IPS-NIHi7 (cell line): ENCODE measurements at regions not wholly inside any gene's neighbourhood (a gene's known extent, or its start where the extent isn't known, plus 50 kb on each side); places are given as distances from the start of the nearest gene placed in this dataset.
A peak's percentile ranks its signal among the peaks of the same experiment; 100 is the strongest.

Experiments used
- DNase-seq: peaks from one replicate; pipeline ENCODE4 v3.0.0; 2012; ENCODE audit warnings: mixed read lengths; ENCODE audit errors: extremely low spot score

DNA sequence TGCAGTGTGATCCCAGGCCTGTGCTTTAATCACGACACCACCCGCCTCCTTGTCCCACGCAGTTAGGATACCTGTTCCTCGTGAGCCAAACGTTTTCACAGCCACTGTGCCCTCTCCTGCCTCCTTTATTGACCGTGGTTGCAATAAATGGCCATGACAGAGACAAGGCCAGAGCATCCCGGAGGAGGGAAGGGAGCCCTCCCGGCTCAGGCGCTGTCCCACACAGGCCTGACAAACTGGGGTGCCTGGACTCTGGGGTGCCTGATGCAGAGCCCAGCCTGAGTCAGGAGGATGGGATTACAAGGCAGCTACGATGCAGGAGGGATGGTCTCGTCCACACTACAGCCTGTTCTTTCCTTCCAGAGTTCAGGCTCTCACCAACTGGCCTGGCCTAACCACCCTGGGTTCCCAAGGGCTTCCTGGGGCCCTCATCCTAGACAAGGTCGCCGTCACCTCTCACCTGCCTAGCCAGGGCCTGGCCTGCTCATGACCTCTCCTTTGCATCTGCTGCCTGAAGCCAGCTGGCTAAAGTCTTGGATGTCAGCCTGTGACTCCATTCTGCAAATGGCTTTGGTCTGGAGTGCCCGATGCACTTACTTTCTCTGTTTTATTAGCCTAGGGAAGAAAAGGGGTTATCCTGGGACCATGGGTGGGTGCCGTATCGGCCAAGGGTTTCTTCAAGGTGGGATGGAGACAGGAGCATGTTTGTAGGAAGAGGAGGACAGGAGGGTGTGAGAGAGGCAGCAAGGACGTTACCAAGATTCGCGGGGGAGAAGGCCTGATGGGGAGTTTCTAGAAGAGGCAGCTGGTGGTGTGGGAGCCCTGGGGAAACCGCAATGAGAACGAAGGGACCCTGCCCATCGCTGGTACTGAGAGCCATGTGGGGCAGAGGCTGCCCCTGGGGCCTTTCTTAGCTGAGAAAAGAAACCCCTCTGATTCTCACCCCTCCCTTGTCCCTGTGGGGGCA lies 234.3 kb upstream of the TNRC6C start:
- no peak for DNase-seq

DNA sequence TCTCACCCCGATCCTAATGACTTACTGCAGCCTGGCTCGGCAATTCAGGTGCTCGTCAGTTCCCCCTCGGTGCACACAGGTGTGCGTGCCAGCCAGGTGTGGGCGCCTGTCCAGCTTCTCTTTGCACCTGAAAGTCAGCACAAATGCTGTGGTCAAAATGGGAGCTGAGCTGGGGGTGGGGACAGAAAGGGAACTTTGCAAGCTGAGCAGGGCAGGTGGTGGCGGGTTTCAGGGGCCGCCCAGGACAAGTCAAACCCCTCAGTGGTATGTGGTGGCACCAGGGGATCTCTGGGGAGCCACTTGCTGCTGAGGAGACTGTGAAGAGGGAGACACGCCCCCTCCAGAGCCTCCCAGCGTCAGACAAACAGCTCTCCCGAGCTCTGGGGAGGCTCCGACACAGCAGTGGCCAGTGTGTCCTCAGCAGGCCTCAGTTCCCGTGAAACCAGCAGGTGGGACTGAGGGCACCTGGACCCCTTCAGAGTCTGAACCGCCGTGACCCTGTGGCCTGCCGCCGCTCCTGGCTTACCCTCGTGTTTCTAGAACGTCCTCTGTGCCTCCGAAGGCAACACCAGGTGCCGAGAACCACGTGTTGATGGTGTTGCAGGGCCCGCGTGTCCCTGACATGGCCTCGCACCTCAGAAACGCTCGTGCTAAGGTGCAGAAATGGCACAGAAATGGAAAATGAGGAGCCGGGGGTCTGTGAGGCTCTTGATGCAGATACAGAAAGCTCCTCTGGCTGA lies 233.5 kb upstream of the TNRC6C start:
- no peak for DNase-seq

DNA sequence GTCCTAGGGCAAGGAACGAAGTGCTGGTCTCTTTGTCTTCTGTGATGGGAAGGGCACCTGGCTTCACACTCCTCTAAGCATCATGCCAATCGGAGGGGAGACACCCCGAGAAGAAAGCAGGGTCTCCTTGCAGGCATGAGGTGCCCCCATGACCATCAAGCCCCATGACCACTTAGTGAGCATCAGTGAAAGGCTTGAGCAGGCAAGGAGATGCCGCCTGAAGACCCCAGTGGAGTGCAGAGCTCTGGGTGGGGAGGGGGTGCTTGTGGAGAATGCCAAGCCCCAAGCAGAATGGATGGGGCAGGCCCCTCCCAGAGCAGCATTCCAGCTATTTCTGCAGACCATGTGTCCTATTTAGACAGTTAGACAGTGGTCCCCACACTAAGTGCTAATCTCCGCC lies 232.7 kb upstream of the TNRC6C start:
- DNase-seq = no peak

DNA sequence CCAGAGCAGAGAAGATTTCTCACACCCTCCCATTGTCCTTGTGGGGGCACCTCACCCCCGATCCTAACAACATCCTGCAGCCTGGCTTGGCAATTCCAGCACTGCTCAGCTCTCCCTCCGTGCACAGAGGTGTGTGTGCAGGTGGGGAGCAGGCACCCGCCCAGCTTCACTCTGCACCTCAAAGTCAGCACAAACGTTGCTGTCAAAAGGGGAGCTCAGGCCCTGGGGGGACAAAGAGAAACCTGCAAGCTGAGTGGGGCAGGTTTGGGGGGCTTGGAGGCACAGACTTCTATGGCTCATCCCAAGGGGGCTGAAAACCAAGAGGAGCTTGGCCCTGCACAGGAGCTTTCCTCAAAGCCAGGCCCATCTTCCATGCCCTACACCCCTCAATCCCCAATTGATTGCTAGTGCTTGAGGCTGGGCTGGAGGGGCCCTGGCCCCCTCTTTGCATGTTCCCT lies 231.9 kb upstream of the TNRC6C start:
- no peak for DNase-seq

DNA sequence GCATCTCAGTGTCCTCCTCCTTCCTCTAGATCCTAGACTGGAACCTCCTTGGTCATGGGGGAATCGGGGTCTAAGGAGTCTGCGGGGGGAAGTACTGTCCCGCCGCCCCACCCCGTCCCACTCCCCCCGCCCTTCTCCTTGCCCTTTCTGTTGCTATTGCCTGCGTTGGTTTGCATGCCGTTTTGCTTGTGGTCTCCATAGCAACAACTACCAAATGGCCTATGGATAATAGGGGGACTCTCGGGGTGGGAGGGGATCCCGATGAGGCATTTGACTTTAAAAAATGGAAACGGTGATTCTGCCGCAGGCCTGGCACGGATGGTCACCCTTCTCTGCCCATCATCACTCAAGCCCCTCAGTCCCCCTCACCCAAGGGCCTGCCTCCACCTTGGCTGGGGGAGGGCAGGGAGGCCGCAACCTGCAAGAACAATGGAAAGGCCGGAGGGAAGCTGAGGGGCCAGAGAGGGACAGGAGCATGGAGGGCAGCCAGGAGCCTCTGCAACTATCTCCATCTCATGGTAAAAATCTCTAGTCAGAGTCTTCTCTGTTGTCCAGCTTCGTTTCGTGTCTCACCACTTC lies 231.4 kb upstream of the TNRC6C start:
- no peak for DNase-seq

DNA sequence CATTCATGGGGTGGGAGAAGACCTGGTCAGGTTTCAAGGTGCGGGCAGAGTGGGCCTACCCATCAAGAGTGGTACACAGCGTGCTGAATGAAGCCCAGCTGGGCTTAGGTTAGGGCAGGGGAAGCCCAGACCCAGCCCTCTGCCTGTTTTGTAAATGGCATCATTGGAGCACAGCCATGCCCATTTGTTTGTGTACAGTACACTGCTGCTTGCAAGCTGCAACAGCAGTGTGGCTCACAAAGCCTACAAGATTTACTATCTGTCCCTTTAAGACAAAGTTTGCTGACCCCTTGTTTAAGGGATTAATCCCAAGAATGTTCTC lies 230.1 kb upstream of the TNRC6C start:
- no peak for DNase-seq

DNA sequence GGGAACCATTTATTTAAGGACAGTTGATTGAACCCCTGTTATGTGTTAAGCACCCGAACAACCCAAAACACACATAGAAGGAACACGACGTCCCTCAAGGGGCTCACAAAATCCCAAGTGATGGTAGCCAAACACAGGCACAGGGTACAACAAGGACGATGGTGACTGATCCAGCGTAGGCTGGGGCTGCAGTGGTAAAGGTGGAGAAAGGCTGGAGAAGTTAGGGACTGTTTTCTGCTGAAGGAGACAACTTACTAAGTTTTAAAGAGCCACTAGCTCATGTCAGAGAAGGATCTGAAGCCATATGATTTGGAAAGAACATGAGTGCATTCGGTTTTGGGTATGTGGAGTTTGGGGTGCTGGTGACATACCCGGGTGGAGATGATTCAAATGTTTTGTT lies 229.6 kb upstream of the TNRC6C start:
- DNase-seq = no peak

DNA sequence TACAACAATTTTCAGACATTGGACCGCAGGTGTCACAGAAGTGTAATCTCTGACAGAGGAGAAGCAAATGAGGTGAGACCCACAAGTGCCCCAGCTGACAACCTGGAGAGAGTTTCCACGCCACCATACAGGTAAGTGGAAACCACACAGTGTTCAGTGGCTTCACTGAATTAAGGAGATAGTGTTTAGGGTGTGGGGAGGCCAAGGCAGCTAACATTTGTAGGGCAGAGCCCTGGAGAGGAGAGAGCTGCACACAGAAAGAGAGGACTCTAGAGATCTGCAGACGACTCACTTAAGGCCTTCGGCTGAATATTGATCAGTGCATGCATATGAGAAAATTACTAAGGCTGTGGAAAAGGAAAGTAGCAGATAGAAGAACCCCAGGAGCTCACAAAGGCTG lies 228.9 kb upstream of the TNRC6C start:
- no peak for DNase-seq

DNA sequence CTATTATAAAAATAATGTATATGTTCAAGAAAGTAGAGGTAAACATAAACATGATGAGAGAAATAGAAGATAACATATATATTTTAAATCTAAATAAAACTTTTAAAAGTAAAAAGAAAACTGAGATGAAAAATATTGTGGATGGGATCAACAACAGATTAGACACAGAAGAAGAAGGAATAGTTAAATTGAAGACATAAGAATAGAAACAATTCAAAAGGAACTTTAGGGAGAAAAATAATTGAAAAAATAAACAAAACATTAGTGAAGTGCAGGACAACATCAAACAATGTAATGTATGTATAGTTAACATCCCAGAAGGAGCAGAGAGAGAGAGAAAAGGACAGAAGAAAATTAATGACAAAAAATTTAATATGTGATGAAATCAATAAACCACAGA lies 228.1 kb upstream of the TNRC6C start:
- DNase-seq = no peak

DNA sequence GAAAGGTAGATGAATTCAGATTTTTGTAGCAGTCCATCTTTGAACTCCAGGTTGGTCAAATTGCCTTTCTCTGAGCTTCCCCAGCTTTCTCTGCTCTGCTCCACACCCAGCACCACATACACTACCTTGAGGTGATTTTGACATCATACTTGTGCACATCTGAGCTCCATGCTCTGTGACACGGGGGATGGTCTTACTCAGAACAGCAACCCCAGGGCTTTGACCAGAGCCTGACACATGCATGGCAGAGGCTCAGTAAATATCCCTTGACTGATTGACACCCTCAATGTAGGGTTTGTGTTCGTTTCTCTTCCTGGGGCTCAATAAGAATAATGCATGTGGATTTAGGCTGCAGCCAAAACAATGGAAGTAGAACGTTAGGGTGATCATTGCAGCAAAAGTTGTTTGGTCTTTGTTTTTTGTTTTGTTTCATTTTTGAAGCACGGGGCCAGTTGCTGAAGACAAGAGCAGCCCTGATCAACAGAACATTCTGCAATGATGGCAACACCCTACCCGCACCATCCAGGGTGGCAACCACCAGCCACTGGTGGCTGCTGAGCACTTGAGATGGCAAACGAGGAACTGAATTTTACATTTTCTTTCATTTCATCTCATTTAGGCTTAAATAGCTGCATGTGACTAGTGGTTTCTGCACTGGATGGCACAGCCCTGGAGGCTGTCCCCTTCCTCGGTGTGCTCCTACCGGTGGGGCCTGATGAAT lies 224.8 kb upstream of the TNRC6C start:
- no peak for DNase-seq

DNA sequence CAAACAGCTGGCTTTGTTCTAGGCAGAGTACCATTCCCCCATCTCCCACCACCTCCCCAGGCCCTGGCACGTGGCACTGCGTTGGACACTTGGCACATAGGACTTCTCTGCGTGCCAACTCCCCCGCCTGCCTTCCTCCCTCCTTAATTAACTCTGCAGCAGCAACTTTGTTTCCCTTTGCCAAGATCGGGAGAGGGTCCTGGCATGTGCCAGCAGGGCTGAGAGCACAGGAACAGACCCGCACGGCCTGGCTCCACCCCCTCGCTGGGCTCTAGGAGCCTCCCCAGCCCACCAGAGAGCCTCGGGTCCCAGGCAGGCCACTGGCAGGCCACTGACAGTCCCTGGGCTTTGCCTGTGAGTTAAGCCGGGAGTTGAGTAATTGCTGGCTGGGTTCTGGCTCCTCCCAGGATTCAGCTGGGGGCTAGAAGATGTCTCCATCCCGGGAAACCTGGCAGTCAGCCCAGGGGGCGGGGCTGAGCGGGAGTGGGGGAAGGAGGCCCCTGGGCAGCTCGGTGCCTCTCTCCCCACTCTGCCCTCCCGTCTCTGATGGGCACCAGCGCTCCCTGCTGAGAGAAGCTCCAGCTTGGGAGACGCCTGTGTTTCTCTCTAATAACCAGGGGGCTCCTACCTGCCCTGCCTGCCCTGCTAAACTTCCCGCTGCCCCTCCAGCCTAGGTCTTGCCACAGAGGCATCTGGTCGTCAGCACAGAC lies 224.0 kb upstream of the TNRC6C start:
- peak; percentile 75 for DNase-seq

DNA sequence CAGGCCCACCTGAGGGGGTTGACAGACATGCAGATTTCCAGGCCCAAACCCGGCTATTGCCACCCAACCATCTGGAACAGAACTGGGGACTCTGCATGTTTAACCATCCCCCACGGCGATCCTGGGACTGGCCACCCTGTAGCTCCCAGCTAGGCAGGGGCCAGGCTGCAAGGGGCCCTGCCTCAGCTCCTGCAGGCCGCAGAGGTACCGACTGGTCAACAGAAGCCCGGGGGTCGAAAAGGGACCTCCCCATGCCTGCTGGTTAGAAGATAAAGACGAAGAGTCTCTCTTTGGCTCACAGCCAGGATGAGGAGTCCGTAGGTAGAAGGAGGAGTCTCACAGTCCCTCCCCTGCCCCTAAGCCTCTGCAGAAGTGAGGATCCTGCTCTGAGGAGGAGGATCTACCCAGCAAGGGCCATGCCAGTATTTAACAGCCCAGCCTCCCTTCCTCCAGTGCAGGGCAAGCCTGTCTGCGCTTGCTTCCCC lies 223.4 kb upstream of the TNRC6C start:
- no peak for DNase-seq

DNA sequence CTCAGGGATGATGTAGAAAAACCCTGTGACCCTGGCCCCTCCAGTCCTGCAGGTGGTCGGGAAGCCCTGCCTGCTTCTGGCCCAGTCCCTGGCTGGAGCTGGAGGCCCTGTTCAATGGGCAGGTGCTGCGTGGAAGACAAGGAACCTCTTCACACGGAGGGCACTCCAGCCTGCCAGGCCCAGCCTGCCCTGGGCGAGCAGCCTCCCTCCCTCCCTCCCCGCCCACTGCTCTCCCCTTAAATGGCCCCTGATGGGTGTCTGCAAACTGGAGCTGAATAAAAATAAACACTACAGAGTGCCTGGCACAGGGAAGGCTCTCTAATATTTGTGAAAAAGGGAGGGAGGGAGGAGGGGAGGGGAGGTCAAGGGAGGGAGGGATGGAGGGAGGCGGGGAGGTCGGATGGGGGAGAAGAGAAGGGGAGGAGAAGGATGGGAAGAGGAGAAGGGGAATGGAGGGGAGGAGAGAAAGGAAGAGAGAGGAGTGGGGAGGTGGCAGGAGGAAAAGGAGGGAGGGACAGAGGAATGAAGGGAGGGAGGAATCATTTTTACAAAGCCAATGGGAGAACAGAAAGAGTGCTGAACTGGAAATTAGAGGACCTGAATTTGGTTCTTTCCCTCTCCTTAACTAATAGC lies 222.8 kb upstream of the TNRC6C start:
- DNase-seq = no peak

DNA sequence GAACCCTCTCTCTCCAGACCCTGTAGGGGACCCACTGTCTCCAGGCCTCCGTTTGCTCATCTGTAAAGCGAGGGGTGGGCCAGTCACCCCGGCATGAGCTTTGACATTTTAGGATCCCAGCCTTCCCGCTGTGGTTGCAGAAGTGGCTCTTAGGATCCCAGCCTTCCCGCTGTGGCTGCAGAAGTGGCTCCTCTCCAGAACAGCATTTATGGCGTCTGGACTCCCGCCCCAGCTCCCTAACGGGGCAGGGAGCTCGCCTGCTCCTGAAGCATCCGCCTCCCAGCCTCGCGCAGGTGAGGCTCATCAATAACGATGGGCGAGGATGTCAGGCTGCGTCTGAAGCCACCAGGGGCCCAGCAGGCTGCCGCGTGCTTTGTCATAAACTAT lies 222.3 kb upstream of the TNRC6C start:
- no peak for DNase-seq

DNA sequence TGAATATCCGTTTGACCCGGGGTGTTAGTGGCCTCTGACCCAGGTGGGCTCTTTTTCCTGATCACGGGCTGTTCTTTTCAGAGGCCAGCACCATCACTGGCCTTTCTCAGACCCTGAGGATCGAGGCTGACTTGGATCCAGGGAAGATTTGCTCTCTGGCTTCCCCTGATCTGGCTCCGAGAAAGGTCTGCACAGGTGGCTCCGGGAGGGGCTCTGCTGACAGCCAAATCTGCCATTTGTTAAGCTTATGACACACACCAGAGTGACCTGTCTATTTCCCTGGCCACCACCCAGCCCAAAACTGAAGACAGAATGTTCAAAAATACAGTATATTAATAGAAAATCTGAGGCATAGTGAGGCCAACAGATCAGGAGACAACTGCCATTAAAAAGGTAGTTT lies 221.8 kb upstream of the TNRC6C start:
- DNase-seq = no peak

DNA sequence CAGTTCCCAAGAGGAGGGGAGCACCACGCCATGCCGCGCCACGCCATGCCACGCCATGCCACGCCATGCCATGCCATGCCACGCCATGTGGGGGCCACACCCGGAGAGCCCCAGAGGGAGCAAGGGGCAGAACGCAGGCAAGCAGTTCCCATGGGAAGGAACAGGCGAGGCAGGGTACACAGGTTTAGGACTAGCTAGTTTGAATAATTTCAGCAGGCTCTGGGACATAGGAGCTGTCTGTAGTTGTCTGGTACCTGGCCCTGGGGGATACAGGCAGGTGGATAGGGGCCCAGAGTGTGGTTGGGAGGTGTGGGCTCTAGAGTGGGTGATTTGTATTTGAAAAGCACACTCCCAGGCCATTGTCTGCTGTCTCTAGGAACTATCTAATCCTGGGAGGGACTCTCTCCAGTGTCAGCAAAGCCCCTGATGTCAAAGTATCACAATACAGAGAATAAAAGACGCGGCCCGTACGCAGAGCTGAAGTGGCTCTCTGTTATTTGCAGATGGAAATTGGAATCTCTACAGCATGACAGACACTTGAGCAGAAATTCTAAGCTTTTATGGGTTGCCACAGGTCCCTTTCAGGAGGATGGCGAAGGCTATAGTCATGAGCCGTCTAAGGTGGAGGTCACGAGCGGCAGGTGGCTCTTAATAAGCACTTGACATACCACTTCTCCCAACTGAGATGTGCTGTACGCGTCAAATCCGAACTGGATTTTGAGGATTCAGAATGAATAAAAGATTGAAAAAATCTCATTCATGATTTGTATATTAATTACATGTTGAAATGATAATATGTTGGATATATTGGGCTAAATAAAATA lies 220.8 kb upstream of the TNRC6C start:
- no peak for DNase-seq

DNA sequence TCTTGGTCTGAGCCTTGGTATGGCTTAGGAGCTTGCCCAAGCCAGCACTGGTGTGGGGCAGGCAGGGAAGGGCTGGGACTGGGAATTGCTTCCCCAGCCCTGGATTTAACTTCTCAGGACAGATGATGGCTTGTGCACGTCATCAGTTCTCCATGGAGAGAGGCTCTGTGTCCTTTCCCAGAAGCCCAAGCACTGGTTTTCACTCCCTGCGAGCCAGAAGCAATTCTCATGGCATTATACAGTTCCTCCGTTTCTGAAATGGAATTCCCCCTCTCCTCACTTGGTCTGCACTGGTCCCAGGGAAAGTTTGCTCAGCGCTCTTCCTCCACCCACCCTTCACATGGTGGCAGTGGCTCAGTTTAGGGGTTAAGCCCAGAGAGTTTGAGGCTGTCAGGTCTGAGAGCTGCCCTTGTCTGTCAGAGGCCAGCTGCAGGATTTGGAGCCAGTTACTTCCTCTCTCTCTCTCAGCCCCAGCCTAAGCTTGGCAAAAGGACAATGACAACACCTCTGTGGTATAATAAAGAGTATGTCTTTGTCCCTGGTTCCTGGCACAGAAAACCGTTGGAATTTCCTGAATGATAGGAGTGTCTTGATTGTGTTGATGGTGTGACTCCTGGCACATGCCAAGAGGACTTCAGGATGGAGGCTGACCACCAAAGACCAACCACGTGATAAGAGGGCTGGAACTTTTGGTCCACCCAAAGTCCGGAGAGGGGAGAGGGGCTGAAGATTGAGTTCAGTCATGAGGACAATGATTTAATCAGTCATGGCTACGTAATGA lies 219.6 kb upstream of the TNRC6C start:
- DNase-seq = no peak

DNA sequence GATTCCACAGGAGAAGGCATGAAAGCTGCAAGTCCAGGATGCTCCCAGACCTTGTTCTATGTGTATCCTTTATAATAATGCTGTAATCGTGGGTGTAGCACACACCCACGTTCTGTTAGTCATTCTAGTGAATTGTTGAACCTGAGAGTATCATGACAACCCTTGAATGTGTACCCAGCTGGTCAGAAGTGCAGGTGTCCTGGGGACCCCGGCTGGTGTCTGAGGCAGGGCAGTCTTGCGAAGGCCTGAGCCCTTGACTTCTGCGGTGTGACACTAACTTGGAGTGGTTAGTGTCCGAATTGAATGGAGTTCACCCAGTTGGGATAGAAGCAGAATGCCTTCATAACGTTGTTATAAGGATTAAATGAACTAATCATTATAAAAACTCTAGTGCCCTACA lies 218.0 kb upstream of the TNRC6C start:
- no peak for DNase-seq

DNA sequence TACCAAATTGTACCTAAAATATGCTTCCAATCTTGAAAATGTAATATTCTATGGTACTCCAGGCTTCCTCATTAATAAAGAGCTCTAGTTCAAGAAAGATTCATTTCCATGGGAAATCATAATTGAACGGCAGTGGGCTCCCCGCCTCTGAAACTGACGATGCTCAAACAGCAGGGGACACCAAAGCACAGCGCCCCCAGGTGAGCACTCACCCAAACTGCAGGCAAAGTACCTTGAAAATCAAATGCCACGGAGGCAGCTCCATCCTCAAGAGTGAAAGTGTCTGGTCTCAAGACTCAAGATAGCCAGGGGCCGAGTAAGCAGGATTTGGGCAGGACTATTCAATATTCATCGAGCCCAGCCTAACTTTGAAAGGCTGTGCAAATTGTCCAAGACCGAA lies 217.4 kb upstream of the TNRC6C start:
- DNase-seq = peak; percentile 59
